HL-60 (cell line): ENCODE measurements at regions not wholly inside any gene's neighbourhood (a gene's known extent, or its start where the extent isn't known, plus 50 kb on each side); places are given as distances from the start of the nearest gene placed in this dataset.

Source experiments
- DNase-seq, 2 experiments: peaks; one replicate each; pipeline ENCODE4 v3.0.0-alpha.2; 2010 to 2020; ENCODE audit warnings: low read depth in 1 of 2, low spot score in 1 of 2
- H3K27ac ChIP-seq: fragments of 250-450 bp; sonication (Bioruptor Pico); replicated peaks from 2 replicates; pipeline ENCODE4 v1.5.1; 2020; ENCODE audit warnings: mild to moderate bottlenecking, moderate library complexity
- H3K27me3 ChIP-seq: fragments of 250-450 bp; sonication (Bioruptor Pico); 2 replicates; pipeline ENCODE4 v1.5.1; 2021; ENCODE audit warnings: mild to moderate bottlenecking, moderate library complexity; ENCODE audit not compliant: insufficient read depth, poor library complexity, severe bottlenecking
- H3K4me3 ChIP-seq: replicated peaks from 2 replicates; pipeline ENCODE4 v1.5.1; 2011; ENCODE audit warnings: mild to moderate bottlenecking, control low read depth, low read length; ENCODE audit not compliant: insufficient read depth
- CTCF ChIP-seq: IDR thresholded peaks from one replicate; pipeline ENCODE4 v1.5.1; 2011; ENCODE audit warnings: low read length, control low read depth, inconsistent platforms; ENCODE audit not compliant: insufficient read depth
- GABPA ChIP-seq: IDR thresholded peaks from 2 replicates; pipeline ENCODE4 v1.6.1; 2012; ENCODE audit warnings: low read depth
- POLR2AphosphoS5 ChIP-seq: IDR thresholded peaks from 2 replicates; pipeline ENCODE4 v1.6.1; 2012; ENCODE audit warnings: low read depth
- REST ChIP-seq: IDR thresholded peaks from 2 replicates; pipeline ENCODE4 v1.6.1; 2012; ENCODE audit warnings: low read depth; ENCODE audit not compliant: insufficient replicate concordance
- SPI1 ChIP-seq: IDR thresholded peaks from 2 replicates; pipeline ENCODE4 v1.6.1; 2012; ENCODE audit warnings: low read depth, mild to moderate bottlenecking, borderline replicate concordance

GRCh38 chr4:140213116-140213515 lies 59.1 kb upstream of the MAML3 start:
- TF ChIP-seq POLR2AphosphoS5 (no peak), SPI1 (no peak), REST (no peak), GABPA (no peak), CTCF (no peak)
- Histone ChIP-seq H3K27ac (no peak overlapping the region), H3K27me3 (no peaks in the 10 kb centered on the region), H3K4me3 (no peak overlapping the region)
- no peak for DNase-seq

DNA sequence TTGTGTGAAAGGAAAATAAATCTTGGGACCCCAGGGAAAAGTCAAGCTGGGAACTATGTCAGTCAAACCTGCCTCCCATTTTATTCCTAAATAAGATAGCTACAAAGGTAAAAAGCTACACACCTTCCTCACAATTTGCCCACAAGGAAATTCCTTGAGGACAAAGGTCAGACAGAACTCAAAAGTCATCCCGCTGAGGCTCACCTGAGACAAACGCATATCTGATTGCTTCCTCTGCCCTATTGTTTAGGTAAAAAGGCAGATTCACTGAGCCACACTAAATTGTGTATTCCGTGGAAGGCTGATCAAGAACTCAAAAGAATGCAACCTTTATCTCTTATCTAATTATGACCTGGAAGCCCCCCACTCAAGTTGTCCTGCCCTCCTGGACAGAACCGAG lies 58.7 kb upstream of the MAML3 start:
- TF ChIP-seq REST (no peak), CTCF (no peak), SPI1 (no peak), POLR2AphosphoS5 (no peak), GABPA (no peak)
- Histone ChIP-seq H3K27me3 (no peaks in the 10 kb centered on the region), H3K27ac (no peak overlapping the region), H3K4me3 (no peak overlapping the region)
- DNase-seq = no peak

DNA sequence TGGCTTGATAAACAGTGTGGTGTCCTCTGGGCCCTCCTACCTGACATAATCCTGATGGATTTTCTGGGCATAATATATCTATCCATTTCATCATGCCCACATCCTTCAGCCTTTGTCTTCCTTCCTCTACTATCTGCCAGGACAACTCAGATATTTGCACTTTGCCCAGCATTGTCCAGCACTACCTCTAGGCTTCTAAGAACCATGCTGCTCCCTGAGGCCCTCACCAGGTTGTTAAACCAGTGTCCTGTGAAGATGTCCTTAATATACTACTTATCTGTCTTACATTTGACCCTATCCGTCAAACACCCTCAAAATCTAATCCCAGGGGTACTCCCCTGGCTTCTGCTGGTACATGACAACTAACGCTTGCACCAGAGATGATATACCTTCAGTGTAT lies 58.2 kb upstream of the MAML3 start:
- Histone ChIP-seq H3K4me3 (no peak overlapping the region), H3K27ac (no peak overlapping the region), H3K27me3 (no peaks in the 10 kb centered on the region)
- DNase-seq = no peak
- TF ChIP-seq GABPA (no peak), SPI1 (no peak), REST (no peak), CTCF (no peak), POLR2AphosphoS5 (no peak)
